ENCODE measurements at regions not wholly inside any gene's neighbourhood (a gene's known extent, or its start where the extent isn't known, plus 50 kb on each side); places are given as distances from the start of the nearest gene placed in this dataset.

- no peak for FAIRE-seq
- CTCF ChIA-PET (ENCODE audit: partially characterized antibody), result no interaction called here
- no peak overlapping the region for H3K23ac ChIP-seq (ENCODE audit: insufficient read length)
- no peak overlapping the region for H2BK15ac ChIP-seq (ENCODE audit: low read length)
- H4K5ac ChIP-seq (ENCODE audit: insufficient read length, low read depth, low read length), result no peak overlapping the region
- WGBS, 2 experiments (ENCODE audit: extremely low coverage in 1 of 2, insufficient coverage in 1 of 2, insufficient read length in 1 of 2, insufficient replicate concordance in 2 of 2, low coverage in 1 of 2, low lambda C conversion rate in 2 of 2, missing lambda C conversion rate in 1 of 2), result 87% methylated on average over 8 of the region's 8 CpGs; no CpG with 5 or more reads in 1 of the 2 experiments
- no peak overlapping the region for H3K4me2 ChIP-seq (ENCODE audit: insufficient read depth in 1 of 2, low read depth in 2 of 2, low read length in 2 of 2)
- H3K9ac ChIP-seq (replicated peaks in 1 of 4; ENCODE audit: extremely low read depth in 1 of 4, low read depth in 3 of 4, low read length in 3 of 4), result no peak overlapping the region
- H3K27me3 ChIP-seq (replicated peaks in 1 of 4; ENCODE audit: control insufficient read depth in 3 of 4, extremely low read depth in 1 of 4, insufficient read depth in 3 of 4, low read length in 3 of 4), result no peaks in the 10 kb centered on the region
- no peak overlapping the region for H3K4me3 ChIP-seq (ENCODE audit: extremely low read depth in 1 of 4, insufficient read depth in 2 of 4, low read depth in 3 of 4, low read length in 4 of 4)
- POLR2A ChIA-PET (ENCODE audit: partially characterized antibody), result no interaction called here
- H3K23me2 ChIP-seq (ENCODE audit: low read depth, low read length), result no peaks in the 10 kb centered on the region
- no peak overlapping the region for H2AFZ ChIP-seq (ENCODE audit: low read length)
- no peak overlapping the region for H2BK20ac ChIP-seq (ENCODE audit: low read length)
- no peak overlapping the region for H2AK5ac ChIP-seq (ENCODE audit: low read depth, low read length)
- no peak overlapping the region for H3K4ac ChIP-seq (replicated peaks; ENCODE audit: insufficient read length, low read depth, low read length)
- no peaks in the 10 kb centered on the region for H3K79me2 ChIP-seq (ENCODE audit: control insufficient read depth in 1 of 2, insufficient read depth in 2 of 2, low read length in 2 of 2)
- no peaks in the 10 kb centered on the region for H4K20me1 ChIP-seq (replicated peaks in 1 of 2; ENCODE audit: control insufficient read depth in 1 of 2, insufficient read depth in 2 of 2, low read length in 2 of 2)
- no peaks in the 10 kb centered on the region for H3K79me1 ChIP-seq (ENCODE audit: low read depth, low read length)
- no peak overlapping the region for H4K91ac ChIP-seq (replicated peaks; ENCODE audit: insufficient read length, low read length)
- H3K27ac ChIP-seq (ENCODE audit: low read depth, low read length), result no peak overlapping the region
- no peak overlapping the region; the same call in 1 of the 2 replicates for H4K8ac ChIP-seq (ENCODE audit: extremely low read depth, insufficient read depth, low read length)
- H3K18ac ChIP-seq (ENCODE audit: extremely low read depth, low read length), result no peak overlapping the region
- H3K36me3 ChIP-seq (ENCODE audit: control insufficient read depth in 2 of 4, insufficient read depth in 4 of 4, low read length in 3 of 4), result no peaks in the 10 kb centered on the region
- no peak overlapping the region for H3K14ac ChIP-seq (ENCODE audit: insufficient read length)
- no peak overlapping the region for H3K56ac ChIP-seq (replicated peaks; ENCODE audit: insufficient read length, low read depth, low read length)
- peaks cover 0 to 8% of the 10 kb centered on the region in 2 experiments; a peak in 1 of 4 replicates for H3K9me3 ChIP-seq (ENCODE audit: insufficient read depth in 2 of 2, low read depth in 1 of 2, low read length in 1 of 2)
- no peak overlapping the region for H2BK120ac ChIP-seq (replicated peaks; ENCODE audit: low read depth, low read length)
- DNase-seq (ENCODE audit: low read depth in 1 of 2, low spot score in 2 of 2), result no peak
- H3K4me1 ChIP-seq (replicated peaks in 1 of 4; ENCODE audit: control insufficient read depth in 3 of 4, insufficient read depth in 4 of 4, low read length in 3 of 4), result peaks cover 0 to 2% (median 0%) of the 10 kb centered on the region in 4 experiments; a peak in 1 of 7 replicates
- no peak overlapping the region for H2BK12ac ChIP-seq (ENCODE audit: low read depth, low read length)
- no peak overlapping the region for H2BK5ac ChIP-seq (ENCODE audit: low read depth, low read length)
- TF ChIP-seq CHD2 (IDR thresholded peaks at IDR 0.05; ENCODE audit: low read length), result no peak
- no peak for TF ChIP-seq CTBP2 (IDR thresholded peaks at IDR 0.05; ENCODE audit: borderline replicate concordance, insufficient read depth, insufficient read length, low read length)
- TF ChIP-seq KDM1A (IDR thresholded peaks at IDR 0.05; ENCODE audit: borderline replicate concordance, low read length), result no peak
- no peak for TF ChIP-seq SAP30 (IDR thresholded peaks at IDR 0.05; ENCODE audit: insufficient read depth, insufficient replicate concordance, low read length)
- TF ChIP-seq USF2 (IDR thresholded peaks at IDR 0.05; ENCODE audit: low read length), result no peak
- TF ChIP-seq CTCF (IDR thresholded peaks at IDR 0.05; ENCODE audit: control extremely low read depth in 1 of 3, insufficient read depth in 1 of 3, low read depth in 1 of 3, low read length in 3 of 3), result no peak
- no peak for TF ChIP-seq CREB1 (IDR thresholded peaks at IDR 0.05)
- TF ChIP-seq SRF (IDR thresholded peaks at IDR 0.05; ENCODE audit: low read depth, low read length), result no peak
- TF ChIP-seq JUND (IDR thresholded peaks at IDR 0.05; ENCODE audit: low read length), result no peak
- TF ChIP-seq TCF12 (IDR thresholded peaks at IDR 0.05; ENCODE audit: low read depth, low read length), result no peak
- TF ChIP-seq PHF8 (conservative IDR thresholded peaks at IDR 0.05; ENCODE audit: low read depth, low read length), result no peak
- TF ChIP-seq POLR2A (IDR thresholded peaks at IDR 0.05; ENCODE audit: control extremely low read depth in 1 of 2, low read depth in 2 of 2, low read length in 2 of 2), result no peak
Measured at GRCh38 chr2:579961-580360, 97.2 kb downstream of the TMEM18 start.
